Activated gamma-delta T cell (primary cell): ENCODE measurements at regions not wholly inside any gene's neighbourhood (a gene's known extent, or its start where the extent isn't known, plus 50 kb on each side); places are given as distances from the start of the nearest gene placed in this dataset.

Source experiments
- DNase-seq: peaks from one replicate; lab custom pipeline; 2025; lab: John Stamatoyannopoulos, UW

- DNase-seq: no peak
Observed at GRCh38 chr22:44555597-44555996, 57.6 kb upstream of the RTL6 start.

- no peak for DNase-seq
Observed at GRCh38 chr22:44555046-44555445, 57.0 kb upstream of the RTL6 start.

- DNase-seq: no peak
Observed at GRCh38 chr22:44554411-44554810, 56.4 kb upstream of the RTL6 start.

GRCh38 chr22:44550711-44551491 lies 52.9 kb upstream of the RTL6 start:
- DNase-seq: no peak

- DNase-seq: no peak
Observed at GRCh38 chr22:44549701-44550100, 51.7 kb upstream of the RTL6 start.

- DNase-seq: no peak
Observed at GRCh38 chr22:44548981-44549380, 50.9 kb upstream of the RTL6 start.
